ENCODE measurements at regions not wholly inside any gene's neighbourhood (a gene's known extent, or its start where the extent isn't known, plus 50 kb on each side); places are given as distances from the start of the nearest gene placed in this dataset.

GRCh38 chr11:92709329-92709728 lies 260.1 kb upstream of the MTNR1B start:
- no peak overlapping the region for H3K4me3 ChIP-seq (ENCODE audit: low read depth in 1 of 2, low read length in 2 of 2)
- H3K36me3 ChIP-seq (ENCODE audit: insufficient read depth, low read length) = no peaks in the 10 kb centered on the region
- no peak overlapping the region for H3K4me2 ChIP-seq (ENCODE audit: insufficient read depth, low read length)
- H3K27ac ChIP-seq (ENCODE audit: low read length) = no peak overlapping the region
- H2AFZ ChIP-seq (ENCODE audit: low read depth, low read length) = no peak overlapping the region
- no peaks in the 10 kb centered on the region for H3K9me3 ChIP-seq (ENCODE audit: insufficient read depth, low read length, severe bottlenecking)
- TF ChIP-seq CTCF (IDR thresholded peaks at IDR 0.05; ENCODE audit: borderline replicate concordance, extremely low read depth, low read length, poor library complexity, severe bottlenecking) (no peak), EZH2 (IDR thresholded peaks at IDR 0.05; ENCODE audit: borderline replicate concordance, low read depth, low read length, severe bottlenecking) (no peak)
- no peak overlapping the region for H3K9ac ChIP-seq (ENCODE audit: low read depth, low read length)
- H3K79me2 ChIP-seq (ENCODE audit: insufficient read depth, low read length) = no peaks in the 10 kb centered on the region
- no peaks in the 10 kb centered on the region for H4K20me1 ChIP-seq (ENCODE audit: insufficient read depth, low read length)
- no peak for DNase-seq
- no peak for ATAC-seq (ENCODE audit: insufficient read depth, low read depth)
- H3K4me1 ChIP-seq (ENCODE audit: insufficient read depth, low read length) = peaks cover 28% of the 10 kb centered on the region
- H3K27me3 ChIP-seq (ENCODE audit: insufficient read depth, low read length, poor library complexity) = no peaks in the 10 kb centered on the region

- Histone ChIP-seq H4K20me1 (ENCODE audit: insufficient read depth, low read length) (no peaks in the 10 kb centered on the region), H3K4me1 (ENCODE audit: insufficient read depth, low read length) (peaks cover 15% of the 10 kb centered on the region), H3K4me2 (ENCODE audit: insufficient read depth, low read length) (no peak overlapping the region), H2AFZ (ENCODE audit: low read depth, low read length) (no peak overlapping the region), H3K27me3 (ENCODE audit: insufficient read depth, low read length, poor library complexity) (no peaks in the 10 kb centered on the region), H3K9ac (ENCODE audit: low read depth, low read length) (no peak overlapping the region), H3K79me2 (ENCODE audit: insufficient read depth, low read length) (no peaks in the 10 kb centered on the region), H3K36me3 (ENCODE audit: insufficient read depth, low read length) (no peaks in the 10 kb centered on the region), H3K4me3 (ENCODE audit: low read depth in 1 of 2, low read length in 2 of 2) (no peak overlapping the region), H3K27ac (ENCODE audit: low read length) (no peak overlapping the region), H3K9me3 (ENCODE audit: insufficient read depth, low read length, severe bottlenecking) (no peaks in the 10 kb centered on the region)
- DNase-seq = no peak
- ATAC-seq (ENCODE audit: insufficient read depth, low read depth) = no peak
- no peak for TF ChIP-seq EZH2 (IDR thresholded peaks at IDR 0.05; ENCODE audit: borderline replicate concordance, low read depth, low read length, severe bottlenecking)
- no peak for TF ChIP-seq CTCF (IDR thresholded peaks at IDR 0.05; ENCODE audit: borderline replicate concordance, extremely low read depth, low read length, poor library complexity, severe bottlenecking)
Measured at GRCh38 chr11:92711926-92712325, 257.5 kb upstream of the MTNR1B start.

- Histone ChIP-seq H3K27ac (ENCODE audit: low read length) (no peak overlapping the region), H3K9me3 (ENCODE audit: insufficient read depth, low read length, severe bottlenecking) (no peaks in the 10 kb centered on the region), H3K27me3 (ENCODE audit: insufficient read depth, low read length, poor library complexity) (no peaks in the 10 kb centered on the region), H3K4me3 (ENCODE audit: low read depth in 1 of 2, low read length in 2 of 2) (no peak overlapping the region), H3K4me2 (ENCODE audit: insufficient read depth, low read length) (no peak overlapping the region), H3K36me3 (ENCODE audit: insufficient read depth, low read length) (no peaks in the 10 kb centered on the region), H4K20me1 (ENCODE audit: insufficient read depth, low read length) (no peaks in the 10 kb centered on the region), H3K4me1 (ENCODE audit: insufficient read depth, low read length) (no peaks in the 10 kb centered on the region), H2AFZ (ENCODE audit: low read depth, low read length) (no peak overlapping the region), H3K79me2 (ENCODE audit: insufficient read depth, low read length) (no peaks in the 10 kb centered on the region), H3K9ac (ENCODE audit: low read depth, low read length) (no peak overlapping the region)
- DNase-seq (no peak), ATAC-seq (ENCODE audit: insufficient read depth, low read depth) (no peak)
- TF ChIP-seq EZH2 (IDR thresholded peaks at IDR 0.05; ENCODE audit: borderline replicate concordance, low read depth, low read length, severe bottlenecking) = no peak
- no peak for TF ChIP-seq CTCF (IDR thresholded peaks at IDR 0.05; ENCODE audit: borderline replicate concordance, extremely low read depth, low read length, poor library complexity, severe bottlenecking)
Measured at GRCh38 chr11:92714111-92714510, 255.3 kb upstream of the MTNR1B start.

- H3K27ac ChIP-seq (ENCODE audit: low read length) = no peak overlapping the region
- no peak for TF ChIP-seq EZH2 (IDR thresholded peaks at IDR 0.05; ENCODE audit: borderline replicate concordance, low read depth, low read length, severe bottlenecking)
- TF ChIP-seq CTCF (IDR thresholded peaks at IDR 0.05; ENCODE audit: borderline replicate concordance, extremely low read depth, low read length, poor library complexity, severe bottlenecking) = no peak
- ATAC-seq (ENCODE audit: insufficient read depth, low read depth) = no peak
Measured at GRCh38 chr11:92717240-92717639, 252.2 kb upstream of the MTNR1B start.

More at GRCh38 chr11:92717240-92717639, 252.2 kb upstream of the MTNR1B start:
- H3K9me3 ChIP-seq (ENCODE audit: insufficient read depth, low read length, severe bottlenecking) = no peaks in the 10 kb centered on the region
- H3K79me2 ChIP-seq (ENCODE audit: insufficient read depth, low read length) = no peaks in the 10 kb centered on the region
- H3K27me3 ChIP-seq (ENCODE audit: insufficient read depth, low read length, poor library complexity) = no peaks in the 10 kb centered on the region
- H4K20me1 ChIP-seq (ENCODE audit: insufficient read depth, low read length) = no peaks in the 10 kb centered on the region
- no peak overlapping the region for H3K4me2 ChIP-seq (ENCODE audit: insufficient read depth, low read length)
- no peaks in the 10 kb centered on the region for H3K4me1 ChIP-seq (ENCODE audit: insufficient read depth, low read length)
- no peaks in the 10 kb centered on the region for H3K36me3 ChIP-seq (ENCODE audit: insufficient read depth, low read length)
- no peak for DNase-seq
- no peak overlapping the region for H2AFZ ChIP-seq (ENCODE audit: low read depth, low read length)
- no peak overlapping the region for H3K9ac ChIP-seq (ENCODE audit: low read depth, low read length)
- H3K4me3 ChIP-seq (ENCODE audit: low read depth in 1 of 2, low read length in 2 of 2) = no peak overlapping the region
